Neuronal stem cell (in vitro differentiated cells): ENCODE measurements at regions not wholly inside any gene's neighbourhood (a gene's known extent, or its start where the extent isn't known, plus 50 kb on each side); places are given as distances from the start of the nearest gene placed in this dataset.
A peak's percentile ranks its signal among the peaks of the same experiment; 100 is the strongest.
"Not testable (repeated sequence)": the region's sequence is repeated elsewhere in the genome, so short reads cannot be mapped to it uniquely, and the experiment has no call there.

ENCODE experiments used
- DNase-seq: peaks from one replicate; pipeline ENCODE4 v3.0.0-alpha.2; 2013; ENCODE audit warnings: low spot score
- H2AFZ ChIP-seq: one replicate; pipeline ENCODE4 v1.6.1; 2013; ENCODE audit warnings: mild to moderate bottlenecking, low read length, inconsistent platforms
- H2AK5ac ChIP-seq: 2 replicates; pipeline ENCODE4 v1.6.1; 2013; ENCODE audit warnings: low read depth, mild to moderate bottlenecking, inconsistent platforms, low read length, moderate library complexity, mixed read lengths
- H2BK120ac ChIP-seq: 2 replicates; pipeline ENCODE4 v1.6.1; 2013; ENCODE audit warnings: low read depth, mild to moderate bottlenecking, inconsistent platforms, low read length, moderate library complexity, mixed read lengths
- H2BK12ac ChIP-seq: one replicate; pipeline ENCODE4 v1.6.1; 2013; ENCODE audit warnings: low read length, inconsistent platforms
- H2BK15ac ChIP-seq: 2 replicates; pipeline ENCODE4 v1.6.1; 2013; ENCODE audit warnings: mild to moderate bottlenecking, low read length, inconsistent platforms, mixed read lengths
- H2BK5ac ChIP-seq: one replicate; pipeline ENCODE4 v1.6.1; 2013; ENCODE audit warnings: inconsistent platforms, mild to moderate bottlenecking, low read length, moderate library complexity
- H3K14ac ChIP-seq: one replicate; pipeline ENCODE4 v1.6.1; 2013; ENCODE audit warnings: low read length, inconsistent platforms
- H3K18ac ChIP-seq: 2 replicates; pipeline ENCODE4 v1.6.1; 2013; ENCODE audit warnings: low read length, inconsistent platforms
- H3K23ac ChIP-seq: 2 replicates; pipeline ENCODE4 v1.6.1; 2013; ENCODE audit warnings: low read depth, mild to moderate bottlenecking, mixed read lengths, low read length, inconsistent platforms; ENCODE audit not compliant: poor library complexity
- H3K27ac ChIP-seq: replicated peaks from 3 replicates; pipeline ENCODE4 v1.5.1; 2013; ENCODE audit warnings: low read length, inconsistent platforms
- H3K27me3 ChIP-seq, 3 experiments: 2 replicates each; pipeline ENCODE4 v1.6.1; 2013; ENCODE audit warnings: low read length in 3 of 3, mild to moderate bottlenecking in 2 of 3, inconsistent platforms in 1 of 3, low read depth in 1 of 3, mixed read lengths in 1 of 3, moderate library complexity in 1 of 3; ENCODE audit not compliant: control insufficient read depth in 3 of 3, insufficient read depth in 3 of 3
- H3K36me3 ChIP-seq, 2 donors: replicated peaks in 1 of 2; 2 replicates each; pipeline ENCODE4 v1.6.1; 2013; ENCODE audit warnings: low read length in 2 of 2; ENCODE audit not compliant: control insufficient read depth in 2 of 2, insufficient read depth in 2 of 2
- H3K4ac ChIP-seq: 2 replicates; pipeline ENCODE4 v1.6.1; 2013; ENCODE audit warnings: inconsistent platforms, mild to moderate bottlenecking, low read length, moderate library complexity
- H3K4me1 ChIP-seq, 2 donors: 1 replicate in 1 of 2; 2 replicates in 1 of 2; pipeline ENCODE4 v1.6.1; 2013; ENCODE audit warnings: low read length in 2 of 2, low read depth in 1 of 2; ENCODE audit not compliant: control insufficient read depth in 2 of 2, insufficient read depth in 1 of 2
- H3K4me2 ChIP-seq: one replicate; pipeline ENCODE4 v1.6.1; 2013; ENCODE audit warnings: mild to moderate bottlenecking, low read length, inconsistent platforms; ENCODE audit not compliant: insufficient read depth, poor library complexity, severe bottlenecking
- H3K4me3 ChIP-seq, 2 donors: 2 replicates each; pipeline ENCODE4 v1.5.1; 2013; ENCODE audit warnings: low read length in 2 of 2, mild to moderate bottlenecking in 2 of 2, inconsistent platforms in 1 of 2, moderate library complexity in 1 of 2
- H3K79me1 ChIP-seq: one replicate; pipeline ENCODE4 v1.6.1; 2013; ENCODE audit warnings: low read depth, mild to moderate bottlenecking, inconsistent platforms, low read length, moderate library complexity
- H3K9ac ChIP-seq: one replicate; pipeline ENCODE4 v1.6.1; 2013; ENCODE audit warnings: mild to moderate bottlenecking, low read depth, low read length, inconsistent platforms; ENCODE audit not compliant: poor library complexity
- H3K9me3 ChIP-seq, 2 donors: replicated peaks in 1 of 2; 2 replicates each; pipeline versions ENCODE3 to v1.6.1; 2013; ENCODE audit warnings: low read length in 2 of 2, mild to moderate bottlenecking in 2 of 2, inconsistent platforms in 1 of 2, low read depth in 1 of 2, mixed read lengths in 1 of 2, moderate library complexity in 1 of 2; ENCODE audit not compliant: control insufficient read depth in 2 of 2, insufficient read depth in 1 of 2
- H4K8ac ChIP-seq: one replicate; pipeline ENCODE4 v1.6.1; 2013; ENCODE audit warnings: low read depth, mild to moderate bottlenecking, inconsistent platforms, low read length, moderate library complexity
- H4K91ac ChIP-seq: one replicate; pipeline ENCODE4 v1.6.1; 2013; ENCODE audit warnings: low read length, low read depth, mild to moderate bottlenecking, inconsistent platforms; ENCODE audit not compliant: poor library complexity
- WGBS, 2 donors: extraction: QIAGEN DNeasy Blood & Tissue Kit; methylation state at CpG; one replicate each; pipeline ENCODE4 v1.1.7; 2013; ENCODE audit warnings: missing lambda C conversion rate in 2 of 2, mixed read lengths in 1 of 2; ENCODE audit not compliant: insufficient read length in 2 of 2, insufficient replicate concordance in 1 of 2; ENCODE audit errors: extremely low coverage in 2 of 2; 5-methylcytosine and 5-hydroxymethylcytosine counted together

GRCh38 chr13:22883262-22883840 is 297.4 kb upstream of the SGCG start:
- H3K79me1 ChIP-seq: no peaks in the 10 kb centered on the region
- no peak overlapping the region for H2BK120ac ChIP-seq
- H3K4me2 ChIP-seq: no peak overlapping the region
- H2AFZ ChIP-seq: peak overlapping the region; percentile 79
- no peak overlapping the region for H3K4ac ChIP-seq
- H3K14ac ChIP-seq: no peak overlapping the region
- H3K23ac ChIP-seq: no peak overlapping the region
- DNase-seq: no peak
- H2BK5ac ChIP-seq: no peak overlapping the region
- WGBS, 2 donors: no CpG with 5 or more reads among the region's 7 CpGs
- H3K18ac ChIP-seq: no peak overlapping the region
- H2AK5ac ChIP-seq: no peak overlapping the region
- no peak overlapping the region for H2BK15ac ChIP-seq
- H3K36me3 ChIP-seq: peaks cover 0 to 16% of the 10 kb centered on the region in 2 donors
- H3K9ac ChIP-seq: no peak overlapping the region
- peaks cover 0 to 25% of the 10 kb centered on the region in 2 donors for H3K4me1 ChIP-seq
- H3K4me3 ChIP-seq: peak overlapping the region in 1 of 2 donors; percentile 82
- H4K8ac ChIP-seq: no peak overlapping the region
- H3K9me3 ChIP-seq: peaks cover 0 to 18% of the 10 kb centered on the region in 2 donors
- H3K27ac ChIP-seq: no peak overlapping the region
- H3K27me3 ChIP-seq: no peaks in the 10 kb centered on the region
- no peak overlapping the region for H4K91ac ChIP-seq
- H2BK12ac ChIP-seq: no peak overlapping the region

DNA sequence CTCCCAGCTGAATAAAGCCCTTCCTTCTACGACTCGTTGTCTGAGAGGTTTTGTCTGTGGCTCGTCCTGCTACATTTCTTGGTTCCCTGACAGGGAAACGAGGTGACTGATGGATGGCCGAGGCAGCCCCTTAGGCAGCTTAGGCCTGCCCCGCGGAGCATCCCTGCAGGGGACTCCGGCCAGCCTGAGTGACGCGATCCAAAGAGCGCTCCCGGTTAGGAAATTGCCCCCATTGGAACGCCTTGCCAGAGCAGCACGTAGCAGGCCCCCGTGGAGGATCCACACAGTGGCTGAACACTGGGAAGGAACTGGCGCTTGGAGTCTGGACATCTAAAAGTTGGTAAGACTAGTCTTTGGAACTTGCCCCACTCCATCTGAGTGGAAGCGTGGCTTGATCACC is 296.8 kb upstream of the SGCG start:
- Histone ChIP-seq H3K4me2 (no peak overlapping the region), H3K4ac (no peak overlapping the region), H3K18ac (no peak overlapping the region), H2AFZ (peak overlapping the region; percentile 79), H3K4me3 (peak overlapping the region in 1 of 2 donors; percentile 82), H3K79me1 (no peaks in the 10 kb centered on the region), H4K8ac (no peak overlapping the region), H3K27me3 (no peaks in the 10 kb centered on the region), H2BK15ac (no peak overlapping the region), H3K23ac (no peak overlapping the region), H3K27ac (no peak overlapping the region), H2BK12ac (no peak overlapping the region), H3K14ac (no peak overlapping the region), H3K9me3 (peaks cover 0 to 23% of the 10 kb centered on the region in 2 donors), H3K9ac (no peak overlapping the region), H2BK120ac (no peak overlapping the region), H2AK5ac (no peak overlapping the region), H2BK5ac (no peak overlapping the region), H4K91ac (no peak overlapping the region), H3K4me1 (peaks cover 0 to 25% of the 10 kb centered on the region in 2 donors), H3K36me3 (peaks cover 0 to 19% of the 10 kb centered on the region in 2 donors)
- DNase-seq: no peak
- WGBS, 2 donors: no CpG with 5 or more reads among the region's 17 CpGs

- not testable (repeated sequence) for H4K91ac ChIP-seq, H2BK12ac ChIP-seq, H2AK5ac ChIP-seq, H3K79me1 ChIP-seq, H3K27me3 ChIP-seq, H2BK5ac ChIP-seq, H3K27ac ChIP-seq, H4K8ac ChIP-seq, H3K4ac ChIP-seq, H2BK120ac ChIP-seq, H2AFZ ChIP-seq, H3K14ac ChIP-seq, H3K18ac ChIP-seq, DNase-seq, H2BK15ac ChIP-seq, H3K4me2 ChIP-seq, H3K9ac ChIP-seq, H3K23ac ChIP-seq
- no CpG with 5 or more reads among the region's 8 CpGs for WGBS, 2 donors
- peaks cover 0 to 21% of the 10 kb centered on the region in 2 donors for H3K4me1 ChIP-seq
- peak overlapping the region in 1 of 2 donors; percentile 24 for H3K4me3 ChIP-seq
- H3K36me3 ChIP-seq: peaks cover 0 to 26% of the 10 kb centered on the region in 2 donors
- peaks cover 0 to 37% of the 10 kb centered on the region in 2 donors for H3K9me3 ChIP-seq
Measured at GRCh38 chr13:22886061-22886460, 294.7 kb upstream of the SGCG start.

DNA sequence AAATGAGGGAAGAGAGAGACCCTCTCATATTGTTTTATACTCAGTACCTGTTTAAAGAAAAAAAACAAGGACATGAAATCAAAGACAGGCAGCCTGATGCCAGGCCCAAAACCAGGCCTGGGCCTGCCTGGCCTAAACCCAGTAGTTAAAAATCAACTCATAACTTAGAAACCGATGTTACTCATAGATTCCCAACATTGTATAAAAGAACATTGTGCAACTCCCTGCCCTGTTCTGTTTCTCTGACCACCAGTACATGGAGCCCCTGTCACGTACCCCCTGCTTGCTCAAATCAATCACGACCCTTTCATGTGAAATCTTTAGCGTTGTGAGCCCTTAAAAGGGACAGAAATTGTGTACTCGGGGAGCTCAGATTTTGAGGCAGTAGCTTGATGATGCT is 291.4 kb upstream of the SGCG start:
- not testable (repeated sequence) for H3K4me2 ChIP-seq, H3K4me3 ChIP-seq, H2AFZ ChIP-seq, H3K27me3 ChIP-seq, H2BK5ac ChIP-seq, H2AK5ac ChIP-seq, H3K79me1 ChIP-seq, H2BK15ac ChIP-seq, H3K23ac ChIP-seq, H4K91ac ChIP-seq, H3K18ac ChIP-seq, H3K4me1 ChIP-seq, H3K4ac ChIP-seq, H3K14ac ChIP-seq, H3K27ac ChIP-seq, H4K8ac ChIP-seq, DNase-seq, H3K9ac ChIP-seq, H2BK120ac ChIP-seq, H2BK12ac ChIP-seq
- no CpG with 5 or more reads among the region's 5 CpGs for WGBS, 2 donors
- Histone ChIP-seq H3K9me3 (peaks cover 0 to 65% of the 10 kb centered on the region in 2 donors), H3K36me3 (peaks cover 0 to 55% of the 10 kb centered on the region in 2 donors)
